Loucy (cell line): ENCODE measurements at regions not wholly inside any gene's neighbourhood (a gene's known extent, or its start where the extent isn't known, plus 50 kb on each side); places are given as distances from the start of the nearest gene placed in this dataset.

Experiments used
- CTCF ChIP-seq: fragments of 200-600 bp; sonication (generic); conservative IDR thresholded peaks from 2 replicates; pipeline ENCODE4 v1.5.1; 2014; ENCODE audit warnings: mild to moderate bottlenecking, antibody characterized with exemption, low read length
- EZH2phosphoT487 ChIP-seq: fragments of 200-600 bp; IDR thresholded peaks from 2 replicates; pipeline ENCODE4 v1.6.1; 2018; ENCODE audit warnings: antibody characterized with exemption, mild to moderate bottlenecking, moderate library complexity, borderline replicate concordance

- TF ChIP-seq CTCF (no peak), EZH2phosphoT487 (no peak)
These were observed 386.0 kb upstream of the SHH start for GRCh38 chr7:156198277-156198676.
